ENCODE measurements at regions not wholly inside any gene's neighbourhood (a gene's known extent, or its start where the extent isn't known, plus 50 kb on each side); places are given as distances from the start of the nearest gene placed in this dataset.
"Not testable (repeated sequence)": the region's sequence is repeated elsewhere in the genome, so short reads cannot be mapped to it uniquely, and the experiment has no call there.

GRCh38 chr2:56018267-56018666 lies 94.7 kb upstream of the EFEMP1 start:
- DNase-seq = peak in 1 of 56 donors; percentile 1

GRCh38 chr2:56021136-56021474 lies 97.5 kb upstream of the EFEMP1 start:
- DNase-seq = no peak

- DNase-seq = no peak
Measured at GRCh38 chr2:56021579-56021978, 98.0 kb upstream of the EFEMP1 start.

GRCh38 chr2:56025469-56026193 lies 102.0 kb upstream of the EFEMP1 start:
- no peak for DNase-seq

GRCh38 chr2:56026828-56027227 lies 103.2 kb upstream of the EFEMP1 start:
- no peak for DNase-seq

- no peak for DNase-seq
Measured at GRCh38 chr2:56030062-56030461, 106.5 kb upstream of the EFEMP1 start.

GRCh38 chr2:56030901-56031300 lies 107.3 kb upstream of the EFEMP1 start:
- DNase-seq = no peak

GRCh38 chr2:56034258-56034657 lies 110.7 kb upstream of the EFEMP1 start:
- no peak for DNase-seq

- DNase-seq = no peak
Measured at GRCh38 chr2:56040189-56040588, 116.6 kb upstream of the EFEMP1 start.

GRCh38 chr2:56040834-56041233 lies 117.3 kb upstream of the EFEMP1 start:
- no peak for DNase-seq

- no peak for DNase-seq
Measured at GRCh38 chr2:56047136-56047535, 123.6 kb upstream of the EFEMP1 start.

GRCh38 chr2:56049233-56049845 lies 125.8 kb upstream of the EFEMP1 start:
- no peak for DNase-seq

GRCh38 chr2:56053679-56054078 lies 130.1 kb upstream of the EFEMP1 start:
- DNase-seq = no peak

- no peak for DNase-seq
Measured at GRCh38 chr2:56055405-56055804, 128.4 kb upstream of the CCDC85A start.

GRCh38 chr2:56061327-56061726 lies 122.5 kb upstream of the CCDC85A start:
- not testable (repeated sequence) for DNase-seq

GRCh38 chr2:56068746-56069145 lies 115.0 kb upstream of the CCDC85A start:
- DNase-seq = no peak

- DNase-seq = peak in 8 of 56 donors; percentile 1 to 43 (median 6)
Measured at GRCh38 chr2:56077359-56077915, 106.4 kb upstream of the CCDC85A start.

- peak in 9 of 56 donors; percentile 1 to 19 (median 12) for DNase-seq
Measured at GRCh38 chr2:56082665-56083064, 101.1 kb upstream of the CCDC85A start.

GRCh38 chr2:56084111-56084901 lies 99.5 kb upstream of the CCDC85A start:
- DNase-seq = peak in 1 of 56 donors; percentile 2

GRCh38 chr2:56086336-56086735 lies 97.5 kb upstream of the CCDC85A start:
- no peak for DNase-seq

- DNase-seq = no peak
Measured at GRCh38 chr2:56088411-56088810, 95.4 kb upstream of the CCDC85A start.

GRCh38 chr2:56089931-56090330 lies 93.9 kb upstream of the CCDC85A start:
- no peak for DNase-seq
